ENCODE measurements at regions not wholly inside any gene's neighbourhood (a gene's known extent, or its start where the extent isn't known, plus 50 kb on each side); places are given as distances from the start of the nearest gene placed in this dataset.
A peak's percentile ranks its signal among the peaks of the same experiment; 100 is the strongest.

- Histone ChIP-seq H3K27me3 (ENCODE audit: control insufficient read depth, insufficient read depth, low read length) (no peaks in the 10 kb centered on the region), H3K9me3 (ENCODE audit: control insufficient read depth, insufficient read depth, low read length) (no peaks in the 10 kb centered on the region), H3K4me1 (ENCODE audit: control insufficient read depth, insufficient read depth, low read length) (no peaks in the 10 kb centered on the region), H3K4me3 (ENCODE audit: low read depth, low read length) (no peak overlapping the region), H3K36me3 (ENCODE audit: control insufficient read depth, insufficient read depth, low read length) (no peaks in the 10 kb centered on the region), H3K27ac (ENCODE audit: low read depth, low read length) (no peak overlapping the region)
- WGBS (ENCODE audit: insufficient coverage) = 83% methylated on average over 4 of the region's 5 CpGs
- no peak for DNase-seq (ENCODE audit: low read depth in 4 of 6, low spot score in 6 of 6)
These were observed 75.3 kb upstream of the TIAM2 start for GRCh38 chr6:154919806-154920205.

- Histone ChIP-seq H3K4me1 (ENCODE audit: control insufficient read depth, insufficient read depth, low read length) (no peaks in the 10 kb centered on the region), H3K4me3 (ENCODE audit: low read depth, low read length) (no peak overlapping the region), H3K27ac (ENCODE audit: low read depth, low read length) (no peak overlapping the region), H3K36me3 (ENCODE audit: control insufficient read depth, insufficient read depth, low read length) (no peaks in the 10 kb centered on the region), H3K27me3 (ENCODE audit: control insufficient read depth, insufficient read depth, low read length) (no peaks in the 10 kb centered on the region), H3K9me3 (ENCODE audit: control insufficient read depth, insufficient read depth, low read length) (no peaks in the 10 kb centered on the region)
- no CpG with 5 or more reads among the region's 8 CpGs for WGBS (ENCODE audit: insufficient coverage)
- no peak for DNase-seq (ENCODE audit: low read depth in 4 of 6, low spot score in 6 of 6)
These were observed 74.5 kb upstream of the TIAM2 start for GRCh38 chr6:154920495-154921200.

- no peak overlapping the region for H3K27ac ChIP-seq (ENCODE audit: low read depth, low read length)
- DNase-seq (ENCODE audit: low read depth in 4 of 6, low spot score in 6 of 6) = no peak
- WGBS (ENCODE audit: insufficient coverage) = 100% methylated on average over 2 of the region's 4 CpGs
These were observed 73.6 kb upstream of the TIAM2 start for GRCh38 chr6:154921482-154921881.

GRCh38 chr6:154923199-154923869 is 71.8 kb upstream of the TIAM2 start:
- no peak overlapping the region for H3K27ac ChIP-seq (ENCODE audit: low read depth, low read length)
- no peaks in the 10 kb centered on the region for H3K36me3 ChIP-seq (ENCODE audit: control insufficient read depth, insufficient read depth, low read length)
- 66% methylated on average over 5 of the region's 5 CpGs for WGBS (ENCODE audit: insufficient coverage)
- no peaks in the 10 kb centered on the region for H3K27me3 ChIP-seq (ENCODE audit: control insufficient read depth, insufficient read depth, low read length)
- no peaks in the 10 kb centered on the region for H3K4me1 ChIP-seq (ENCODE audit: control insufficient read depth, insufficient read depth, low read length)
- H3K4me3 ChIP-seq (ENCODE audit: low read depth, low read length) = no peak overlapping the region
- no peaks in the 10 kb centered on the region for H3K9me3 ChIP-seq (ENCODE audit: control insufficient read depth, insufficient read depth, low read length)
- DNase-seq (ENCODE audit: low read depth in 4 of 6, low spot score in 6 of 6) = peak in 2 of 6 donors; percentile 37 to 46

More at GRCh38 chr6:154921482-154921881, 73.6 kb upstream of the TIAM2 start:
- no peak overlapping the region for H3K4me3 ChIP-seq (ENCODE audit: low read depth, low read length)
- no peaks in the 10 kb centered on the region for H3K9me3 ChIP-seq (ENCODE audit: control insufficient read depth, insufficient read depth, low read length)
- H3K27me3 ChIP-seq (ENCODE audit: control insufficient read depth, insufficient read depth, low read length) = no peaks in the 10 kb centered on the region
- H3K4me1 ChIP-seq (ENCODE audit: control insufficient read depth, insufficient read depth, low read length) = no peaks in the 10 kb centered on the region
- H3K36me3 ChIP-seq (ENCODE audit: control insufficient read depth, insufficient read depth, low read length) = no peaks in the 10 kb centered on the region

- H3K27ac ChIP-seq (ENCODE audit: low read depth, low read length) = no peak overlapping the region
- no peaks in the 10 kb centered on the region for H3K9me3 ChIP-seq (ENCODE audit: control insufficient read depth, insufficient read depth, low read length)
- no peak for DNase-seq (ENCODE audit: low read depth in 4 of 6, low spot score in 6 of 6)
- no peaks in the 10 kb centered on the region for H3K27me3 ChIP-seq (ENCODE audit: control insufficient read depth, insufficient read depth, low read length)
- no peaks in the 10 kb centered on the region for H3K36me3 ChIP-seq (ENCODE audit: control insufficient read depth, insufficient read depth, low read length)
- H3K4me3 ChIP-seq (ENCODE audit: low read depth, low read length) = no peak overlapping the region
- peaks cover 5% of the 10 kb centered on the region for H3K4me1 ChIP-seq (ENCODE audit: control insufficient read depth, insufficient read depth, low read length)
- WGBS (ENCODE audit: insufficient coverage) = 95% methylated on average over 6 of the region's 8 CpGs
These were observed 70.0 kb upstream of the TIAM2 start for GRCh38 chr6:154925130-154925529.

- no peaks in the 10 kb centered on the region for H3K9me3 ChIP-seq (ENCODE audit: control insufficient read depth, insufficient read depth, low read length)
- H3K36me3 ChIP-seq (ENCODE audit: control insufficient read depth, insufficient read depth, low read length) = no peaks in the 10 kb centered on the region
- H3K27ac ChIP-seq (ENCODE audit: low read depth, low read length) = no peak overlapping the region
- H3K4me3 ChIP-seq (ENCODE audit: low read depth, low read length) = no peak overlapping the region
- 74% methylated on average over 8 of the region's 8 CpGs for WGBS (ENCODE audit: insufficient coverage)
- DNase-seq (ENCODE audit: low read depth in 4 of 6, low spot score in 6 of 6) = no peak
- H3K4me1 ChIP-seq (ENCODE audit: control insufficient read depth, insufficient read depth, low read length) = peaks cover 14% of the 10 kb centered on the region
- no peaks in the 10 kb centered on the region for H3K27me3 ChIP-seq (ENCODE audit: control insufficient read depth, insufficient read depth, low read length)
These were observed 68.7 kb upstream of the TIAM2 start for GRCh38 chr6:154926366-154926765.

GRCh38 chr6:154928325-154928922 is 66.7 kb upstream of the TIAM2 start:
- no peaks in the 10 kb centered on the region for H3K27me3 ChIP-seq (ENCODE audit: control insufficient read depth, insufficient read depth, low read length)
- no peaks in the 10 kb centered on the region for H3K9me3 ChIP-seq (ENCODE audit: control insufficient read depth, insufficient read depth, low read length)
- H3K27ac ChIP-seq (ENCODE audit: low read depth, low read length) = no peak overlapping the region
- H3K4me1 ChIP-seq (ENCODE audit: control insufficient read depth, insufficient read depth, low read length) = peaks cover 14% of the 10 kb centered on the region
- H3K4me3 ChIP-seq (ENCODE audit: low read depth, low read length) = no peak overlapping the region
- peak; percentile 70 to 96 (median 78) for DNase-seq (ENCODE audit: low read depth in 4 of 6, low spot score in 6 of 6)
- 0% methylated on average over 3 of the region's 5 CpGs for WGBS (ENCODE audit: insufficient coverage)
- no peaks in the 10 kb centered on the region for H3K36me3 ChIP-seq (ENCODE audit: control insufficient read depth, insufficient read depth, low read length)

GRCh38 chr6:154930451-154930851 is 64.7 kb upstream of the TIAM2 start:
- Histone ChIP-seq H3K36me3 (ENCODE audit: control insufficient read depth, insufficient read depth, low read length) (no peaks in the 10 kb centered on the region), H3K4me3 (ENCODE audit: low read depth, low read length) (no peak overlapping the region), H3K27me3 (ENCODE audit: control insufficient read depth, insufficient read depth, low read length) (no peaks in the 10 kb centered on the region), H3K27ac (ENCODE audit: low read depth, low read length) (no peak overlapping the region), H3K9me3 (ENCODE audit: control insufficient read depth, insufficient read depth, low read length) (no peaks in the 10 kb centered on the region), H3K4me1 (ENCODE audit: control insufficient read depth, insufficient read depth, low read length) (peaks cover 14% of the 10 kb centered on the region)
- 67% methylated on average over 3 of the region's 6 CpGs for WGBS (ENCODE audit: insufficient coverage)
- peak in 1 of 6 donors; percentile 78 for DNase-seq (ENCODE audit: low read depth in 4 of 6, low spot score in 6 of 6)

- peak in 1 of 6 donors; percentile 27 for DNase-seq (ENCODE audit: low read depth in 4 of 6, low spot score in 6 of 6)
- no peak overlapping the region for H3K4me3 ChIP-seq (ENCODE audit: low read depth, low read length)
- H3K27ac ChIP-seq (ENCODE audit: low read depth, low read length) = no peak overlapping the region
- H3K36me3 ChIP-seq (ENCODE audit: control insufficient read depth, insufficient read depth, low read length) = no peaks in the 10 kb centered on the region
- no peaks in the 10 kb centered on the region for H3K9me3 ChIP-seq (ENCODE audit: control insufficient read depth, insufficient read depth, low read length)
- H3K27me3 ChIP-seq (ENCODE audit: control insufficient read depth, insufficient read depth, low read length) = no peaks in the 10 kb centered on the region
- WGBS (ENCODE audit: insufficient coverage) = no CpG with 5 or more reads among the region's 4 CpGs
- peaks cover 14% of the 10 kb centered on the region for H3K4me1 ChIP-seq (ENCODE audit: control insufficient read depth, insufficient read depth, low read length)
These were observed 63.2 kb upstream of the TIAM2 start for GRCh38 chr6:154931711-154932424.

All from spinal cord (tissue), 9 donors.